ENCODE measurements at regions not wholly inside any gene's neighbourhood (a gene's known extent, or its start where the extent isn't known, plus 50 kb on each side); places are given as distances from the start of the nearest gene placed in this dataset.
"Not testable (repeated sequence)": the region's sequence is repeated elsewhere in the genome, so short reads cannot be mapped to it uniquely, and the experiment has no call there.

- no peaks in the 10 kb centered on the region for H3K4me1 ChIP-seq
- intact Hi-C loops (cut with DNase I) = no loop called here
- no peaks in the 10 kb centered on the region for H3K9me3 ChIP-seq
- DNase-seq (ENCODE audit: low spot score in 2 of 2) = no peak
- no peaks in the 10 kb centered on the region for H3K27me3 ChIP-seq
- no peak for TF ChIP-seq CTCF (IDR thresholded peaks at IDR 0.05)
- no peak overlapping the region for H3K4me3 ChIP-seq
- H3K27ac ChIP-seq = no peak overlapping the region
- H3K36me3 ChIP-seq = no peaks in the 10 kb centered on the region
These were observed 558.9 kb upstream of the ADAMTS5 start for GRCh38 chr21:27525780-27526179.

GRCh38 chr21:27519361-27519760 lies 552.5 kb upstream of the ADAMTS5 start:
- H3K4me3 ChIP-seq = no peak overlapping the region
- peaks cover 0 to 10% of the 10 kb centered on the region in 2 donors for H3K9me3 ChIP-seq
- intact Hi-C loops (cut with DNase I) = no loop called here
- TF ChIP-seq CTCF (IDR thresholded peaks at IDR 0.05) = no peak
- H3K27ac ChIP-seq = no peak overlapping the region
- no peaks in the 10 kb centered on the region for H3K27me3 ChIP-seq
- DNase-seq (ENCODE audit: low spot score in 2 of 2) = no peak
- H3K4me1 ChIP-seq = no peaks in the 10 kb centered on the region
- no peaks in the 10 kb centered on the region for H3K36me3 ChIP-seq

GRCh38 chr21:27517177-27517576 lies 550.3 kb upstream of the ADAMTS5 start:
- H3K4me3 ChIP-seq; H3K27me3 ChIP-seq; DNase-seq (ENCODE audit: low spot score in 2 of 2); H3K4me1 ChIP-seq; intact Hi-C loops (cut with DNase I); H3K9me3 ChIP-seq; H3K27ac ChIP-seq; H3K36me3 ChIP-seq: not testable (repeated sequence)

GRCh38 chr21:27515676-27516075 lies 548.8 kb upstream of the ADAMTS5 start:
- intact Hi-C loops (cut with DNase I) = no loop called here
- H3K27me3 ChIP-seq = no peaks in the 10 kb centered on the region
- H3K36me3 ChIP-seq = no peaks in the 10 kb centered on the region
- H3K9me3 ChIP-seq = peaks cover 0 to 10% of the 10 kb centered on the region in 2 donors
- no peak for DNase-seq (ENCODE audit: low spot score in 2 of 2)
- no peak for TF ChIP-seq CTCF (IDR thresholded peaks at IDR 0.05)
- no peaks in the 10 kb centered on the region for H3K4me1 ChIP-seq
- no peak overlapping the region for H3K27ac ChIP-seq
- H3K4me3 ChIP-seq = no peak overlapping the region

- DNase-seq (ENCODE audit: low spot score in 2 of 2) = no peak
- intact Hi-C loops (cut with DNase I) = no loop called here
- H3K27me3 ChIP-seq = no peaks in the 10 kb centered on the region
- peaks cover 0 to 10% of the 10 kb centered on the region in 2 donors for H3K9me3 ChIP-seq
- no peaks in the 10 kb centered on the region for H3K4me1 ChIP-seq
- no peak overlapping the region for H3K27ac ChIP-seq
- H3K4me3 ChIP-seq = no peak overlapping the region
- no peak for TF ChIP-seq CTCF (IDR thresholded peaks at IDR 0.05)
- no peaks in the 10 kb centered on the region for H3K36me3 ChIP-seq
These were observed 546.9 kb upstream of the ADAMTS5 start for GRCh38 chr21:27513825-27514224.

GRCh38 chr21:27513016-27513415 lies 546.1 kb upstream of the ADAMTS5 start:
- Histone ChIP-seq H3K9me3 (peaks cover 0 to 10% of the 10 kb centered on the region in 2 donors), H3K36me3 (no peaks in the 10 kb centered on the region), H3K4me3 (no peak overlapping the region), H3K27ac (no peak overlapping the region), H3K27me3 (no peaks in the 10 kb centered on the region), H3K4me1 (no peaks in the 10 kb centered on the region)
- intact Hi-C loops (cut with DNase I) = no loop called here
- no peak for DNase-seq (ENCODE audit: low spot score in 2 of 2)
- no peak for TF ChIP-seq CTCF (IDR thresholded peaks at IDR 0.05)
